ENCODE measurements at regions not wholly inside any gene's neighbourhood (a gene's known extent, or its start where the extent isn't known, plus 50 kb on each side); places are given as distances from the start of the nearest gene placed in this dataset.

DNA sequence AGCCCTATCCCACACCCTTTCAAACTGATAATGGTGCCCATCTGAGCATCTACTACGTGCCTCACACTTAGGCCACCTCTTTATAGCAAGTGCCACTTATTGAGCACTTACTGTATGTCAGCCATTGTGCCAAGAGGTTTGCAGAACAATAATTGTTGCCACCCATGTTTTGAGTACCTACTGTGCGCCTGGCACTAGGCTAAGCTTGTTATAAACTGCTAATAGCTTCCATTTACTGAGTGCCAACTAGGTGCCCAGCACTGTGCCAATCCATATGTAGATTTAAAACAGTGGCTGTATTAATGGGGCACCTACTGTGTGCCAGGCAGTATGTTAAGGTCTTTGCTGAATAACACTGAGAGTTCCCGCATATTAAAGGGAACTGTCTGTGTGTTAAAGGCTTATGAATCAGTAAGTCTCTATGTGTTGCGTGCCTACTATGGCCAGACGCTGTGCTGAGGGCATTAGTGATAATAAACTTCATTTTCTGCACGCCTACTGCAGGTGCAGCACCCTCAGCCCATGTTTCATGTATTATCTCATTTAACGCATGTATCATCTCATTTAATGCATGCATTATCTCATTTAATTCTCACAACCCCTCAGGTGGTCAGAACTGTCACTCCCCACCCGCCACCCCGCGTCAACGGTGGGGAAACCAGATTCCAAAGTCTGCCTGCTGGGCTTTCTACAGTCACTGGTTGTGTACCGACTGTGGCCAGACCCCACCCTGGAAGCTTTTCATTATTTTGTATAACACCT lies 105.0 kb downstream of the PTPRS start:
- Mint-ChIP-seq H3K4me3 (no peak overlapping the region), H3K27ac (no peak overlapping the region), H3K36me3 (ENCODE audit: low read depth) (no peaks in the 10 kb centered on the region), H3K9me3 (no peaks in the 10 kb centered on the region), H3K27me3 (no peaks in the 10 kb centered on the region), H3K4me1 (no peaks in the 10 kb centered on the region)
- intact Hi-C loops (cut with micrococcal nuclease): no loop called here
- DNase-seq: no peak

DNA sequence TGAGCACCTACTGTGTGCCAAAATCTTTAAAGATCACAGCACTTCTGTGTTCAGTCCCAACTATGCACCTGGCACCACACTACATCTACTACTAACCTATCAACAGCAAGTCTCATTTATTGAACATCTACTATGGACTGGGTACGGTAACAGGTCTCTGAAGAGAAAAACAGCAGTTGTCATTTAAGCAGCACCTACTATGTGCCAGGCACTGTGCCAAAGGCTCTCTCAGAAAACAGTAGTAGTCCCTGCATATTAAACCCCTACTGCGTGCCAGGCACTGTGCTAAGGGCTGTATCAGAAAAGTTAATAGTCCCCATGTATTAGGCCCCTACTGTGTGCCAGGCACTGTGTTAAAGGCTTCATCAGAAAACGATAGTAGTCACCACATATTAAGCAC lies 106.2 kb downstream of the PTPRS start:
- Mint-ChIP-seq H3K4me1 (no peaks in the 10 kb centered on the region), H3K27ac (no peak overlapping the region), H3K36me3 (ENCODE audit: low read depth) (no peaks in the 10 kb centered on the region), H3K9me3 (no peaks in the 10 kb centered on the region), H3K4me3 (no peak overlapping the region), H3K27me3 (peaks cover 3% of the 10 kb centered on the region)
- no peak for DNase-seq
- intact Hi-C loops (cut with micrococcal nuclease): no loop called here

DNA sequence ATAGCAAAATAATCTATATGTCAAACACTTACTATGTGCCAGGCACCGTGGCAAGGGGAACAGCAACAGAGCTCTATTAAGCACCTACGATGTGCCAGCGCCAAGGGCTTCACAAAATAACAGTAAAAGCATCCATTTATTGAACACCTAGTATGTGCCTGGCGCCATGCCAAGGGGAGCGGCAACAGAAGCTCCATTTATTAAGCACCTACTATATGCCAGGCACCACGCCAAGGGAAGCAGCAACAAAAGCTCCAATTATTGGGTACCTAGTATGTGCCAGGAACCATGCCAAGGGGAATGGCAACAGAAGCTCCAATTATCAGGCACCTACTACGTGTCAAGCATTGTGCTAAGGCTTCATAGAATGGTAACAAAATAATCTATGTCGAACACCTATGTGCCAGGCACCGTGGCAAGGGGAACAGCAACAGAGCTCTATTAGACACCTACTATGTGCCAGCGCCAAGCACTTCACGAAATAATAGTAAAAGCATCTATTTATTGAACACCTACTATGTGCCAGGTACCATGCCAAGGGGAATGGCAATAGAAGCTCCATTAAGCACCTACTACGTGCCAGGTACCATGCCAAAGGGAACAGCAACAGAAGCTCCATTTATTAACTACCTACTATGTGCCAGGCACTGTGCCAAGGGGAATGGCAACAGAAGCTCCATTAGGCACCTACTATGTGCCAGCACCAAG lies 107.7 kb downstream of the PTPRS start:
- intact Hi-C loops (cut with micrococcal nuclease): no loop called here
- Mint-ChIP-seq H3K36me3 (ENCODE audit: low read depth) (no peaks in the 10 kb centered on the region), H3K27me3 (peaks cover 12% of the 10 kb centered on the region), H3K4me1 (no peaks in the 10 kb centered on the region), H3K9me3 (no peaks in the 10 kb centered on the region), H3K4me3 (no peak overlapping the region), H3K27ac (no peak overlapping the region)
- no peak for DNase-seq

DNA sequence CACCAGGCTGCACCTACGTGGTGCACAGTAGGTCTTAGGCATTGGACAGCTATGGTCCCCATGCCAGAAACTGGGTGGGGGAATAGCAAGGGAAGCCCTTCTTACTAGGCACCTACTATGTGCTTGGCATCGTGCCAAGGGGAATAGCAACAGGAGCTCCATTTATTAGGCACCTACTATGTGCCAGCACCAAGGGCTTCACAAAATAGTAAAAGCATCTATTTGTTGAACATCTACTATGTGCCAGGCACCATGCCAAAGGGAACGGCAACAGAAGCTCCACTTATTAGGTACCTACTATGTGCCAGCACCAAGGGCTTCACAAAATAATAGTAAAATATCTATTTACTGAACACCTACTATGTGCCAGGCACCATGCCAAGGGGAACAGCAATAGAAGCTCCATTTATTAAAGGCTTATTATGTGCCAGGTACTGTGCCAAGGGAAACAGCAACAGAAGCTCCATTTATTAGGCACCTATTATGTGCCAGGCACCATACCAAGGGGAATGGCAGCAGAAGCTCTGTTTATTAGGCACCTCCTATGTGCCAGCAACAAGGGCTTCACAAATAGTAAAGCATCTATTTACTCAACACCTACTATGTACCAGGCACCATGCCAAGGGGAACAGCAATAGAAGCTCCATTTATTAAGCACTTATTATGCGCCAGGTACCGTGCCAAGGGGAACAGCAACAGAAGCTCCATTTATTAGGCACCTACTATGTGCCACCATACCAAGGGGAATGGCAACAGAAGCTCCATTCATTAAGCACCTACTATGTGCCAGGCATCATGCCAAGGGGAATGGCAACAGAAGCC lies 108.5 kb downstream of the PTPRS start:
- Mint-ChIP-seq H3K27ac (no peak overlapping the region), H3K4me1 (no peaks in the 10 kb centered on the region), H3K9me3 (no peaks in the 10 kb centered on the region), H3K36me3 (ENCODE audit: low read depth) (no peaks in the 10 kb centered on the region), H3K4me3 (no peak overlapping the region), H3K27me3 (peaks cover 12% of the 10 kb centered on the region)
- intact Hi-C loops (cut with micrococcal nuclease): no loop called here
- no peak for DNase-seq

DNA sequence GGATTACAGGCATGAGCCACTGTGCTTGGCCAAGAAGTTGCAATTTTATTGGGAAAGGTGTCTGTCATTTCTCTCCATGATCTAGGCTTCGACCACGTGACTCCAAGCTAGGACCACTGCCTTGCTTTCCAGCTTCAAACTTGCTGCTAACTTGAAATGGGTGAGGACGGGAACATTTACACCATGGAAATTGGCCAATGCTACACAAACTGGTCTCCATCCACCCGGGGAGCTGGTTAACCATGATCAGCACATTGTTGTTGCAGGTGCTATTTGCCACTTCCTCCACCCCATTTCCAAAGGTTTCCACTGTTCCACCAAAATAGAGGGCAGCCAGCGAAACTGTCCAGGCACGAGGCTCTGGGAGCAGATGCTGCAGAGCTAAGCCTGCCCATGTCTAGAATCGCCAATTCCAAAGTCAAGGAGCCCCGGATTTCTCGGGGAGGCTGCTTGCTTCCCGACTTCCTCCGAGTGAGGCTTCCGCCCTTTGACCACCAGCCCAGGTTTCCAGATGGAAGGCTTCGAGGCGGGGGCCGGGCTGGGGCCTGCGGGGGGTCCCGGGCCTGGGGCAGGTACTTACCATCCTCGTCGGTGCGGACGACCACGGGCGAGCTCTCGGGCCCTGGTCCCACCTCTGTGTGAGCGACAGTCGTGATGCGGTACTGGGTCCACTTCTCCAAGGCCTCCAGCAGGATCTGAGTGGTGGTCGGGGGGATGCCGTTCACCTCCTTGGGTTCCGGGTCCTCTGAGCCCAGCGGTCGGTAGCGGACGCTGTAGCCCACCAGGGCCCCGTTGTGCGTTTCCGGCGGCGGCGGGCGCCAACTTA lies 109.7 kb downstream of the PTPRS start:
- intact Hi-C loops (cut with micrococcal nuclease): no loop called here

DNA sequence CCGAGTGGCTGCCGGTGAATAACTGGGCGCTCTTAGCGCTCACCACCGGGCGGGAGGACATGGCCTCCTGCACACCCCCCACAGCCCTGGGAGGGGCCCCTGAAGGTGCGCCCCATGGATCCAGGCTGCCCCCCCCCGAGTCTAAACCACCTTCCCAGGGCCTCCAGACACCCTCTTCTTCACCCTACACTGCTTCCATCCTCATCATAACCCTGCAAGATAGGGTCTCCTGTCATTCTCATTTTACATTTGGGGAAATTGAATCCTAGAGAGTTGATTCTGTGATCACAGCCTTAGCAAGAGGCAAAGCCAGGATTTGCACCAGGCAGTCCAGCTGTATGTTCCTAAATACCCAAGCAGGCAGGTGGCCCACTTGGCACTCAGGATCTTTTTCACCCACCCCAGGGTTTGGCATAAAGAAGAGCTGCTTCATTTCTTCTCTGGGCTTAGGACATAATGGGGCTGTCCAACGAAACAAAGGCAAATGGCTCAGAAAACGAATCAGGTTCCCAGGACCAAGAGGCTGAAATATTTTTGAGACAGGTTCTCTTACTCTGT lies 110.8 kb downstream of the PTPRS start:
- intact Hi-C loops (cut with micrococcal nuclease): no loop called here
- Mint-ChIP-seq H3K4me3 (no peak overlapping the region), H3K9me3 (no peaks in the 10 kb centered on the region), H3K36me3 (ENCODE audit: low read depth) (no peaks in the 10 kb centered on the region), H3K27me3 (peaks cover 12% of the 10 kb centered on the region), H3K4me1 (no peaks in the 10 kb centered on the region), H3K27ac (no peak overlapping the region)
- DNase-seq: no peak

More for the DNA sequence above, 109.7 kb downstream of the PTPRS start:
- Mint-ChIP-seq H3K36me3 (ENCODE audit: low read depth) (no peaks in the 10 kb centered on the region), H3K27me3 (peaks cover 12% of the 10 kb centered on the region), H3K27ac (no peak overlapping the region), H3K4me3 (no peak overlapping the region), H3K4me1 (no peaks in the 10 kb centered on the region), H3K9me3 (no peaks in the 10 kb centered on the region)
- DNase-seq: no peak

DNA sequence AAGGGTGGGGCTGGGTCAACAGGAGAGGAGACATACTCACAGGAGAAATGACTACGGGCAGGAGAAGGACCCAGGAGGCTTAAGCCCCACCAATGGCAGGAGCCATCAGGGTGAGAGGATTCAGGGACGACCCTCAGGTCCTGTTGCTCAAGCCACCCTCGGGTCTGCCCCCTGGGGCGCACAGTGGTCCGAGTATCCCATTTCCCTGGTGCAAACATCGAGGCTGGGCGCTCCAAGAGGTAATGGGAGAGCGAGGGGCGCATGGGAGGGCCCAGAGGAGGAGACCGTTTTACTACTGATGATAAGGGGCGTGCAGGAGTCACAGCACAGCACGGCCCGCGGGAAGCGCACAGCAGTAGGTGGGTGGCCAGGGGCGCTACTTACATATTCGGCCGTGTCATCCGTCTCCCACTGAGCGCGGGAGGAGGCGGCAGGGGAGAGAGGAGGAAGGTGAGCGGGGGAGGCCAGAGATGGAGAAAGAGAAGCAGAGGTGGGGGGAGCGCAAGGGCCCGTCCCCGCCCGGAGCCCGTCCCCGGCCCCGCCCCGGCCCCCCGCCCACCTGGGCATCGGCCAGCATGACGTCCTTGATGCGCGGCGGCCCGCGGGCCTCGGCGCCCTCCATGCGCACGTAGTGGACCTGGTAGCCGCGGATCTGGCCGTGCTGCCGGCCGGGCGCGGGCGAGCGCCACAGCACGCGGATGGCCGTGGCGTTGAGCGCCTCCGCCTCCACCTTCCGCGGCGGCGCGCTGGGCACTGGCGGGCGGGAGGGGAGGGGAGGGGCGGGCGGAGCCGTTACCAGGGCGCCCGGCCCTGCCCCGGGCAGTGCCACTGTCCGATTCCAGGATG lies 111.5 kb downstream of the PTPRS start:
- no peaks in the 10 kb centered on the region for H3K4me1 Mint-ChIP-seq
- H3K9me3 Mint-ChIP-seq: no peaks in the 10 kb centered on the region
- no peak overlapping the region for H3K4me3 Mint-ChIP-seq
- no peak overlapping the region for H3K27ac Mint-ChIP-seq
- no peak for DNase-seq
- intact Hi-C loops (cut with micrococcal nuclease): no loop called here
- H3K27me3 Mint-ChIP-seq: peaks cover 12% of the 10 kb centered on the region
- H3K36me3 Mint-ChIP-seq (ENCODE audit: low read depth): no peaks in the 10 kb centered on the region

DNA sequence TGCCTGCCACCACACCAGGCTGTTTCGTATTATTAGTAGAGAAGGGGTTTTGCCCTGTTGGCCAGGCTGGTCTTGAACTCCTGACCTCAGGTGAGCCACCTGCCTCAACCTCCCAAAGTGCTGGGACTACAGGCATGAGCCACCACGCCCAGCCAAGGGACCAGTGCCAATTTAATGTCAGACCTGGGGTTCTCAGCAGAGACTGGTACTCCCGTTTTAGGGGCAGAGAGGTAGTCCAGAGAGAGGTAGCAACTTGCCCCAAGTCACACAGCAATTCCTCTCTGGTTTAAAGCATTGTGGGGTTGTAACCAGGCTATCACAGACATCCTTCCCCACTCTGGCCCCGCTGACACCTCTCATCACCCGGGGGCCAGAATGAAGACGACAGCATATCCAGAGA lies 112.1 kb downstream of the PTPRS start:
- Mint-ChIP-seq H3K27ac (no peak overlapping the region), H3K27me3 (peaks cover 12% of the 10 kb centered on the region), H3K4me3 (no peak overlapping the region), H3K36me3 (ENCODE audit: low read depth) (no peaks in the 10 kb centered on the region), H3K9me3 (no peaks in the 10 kb centered on the region), H3K4me1 (no peaks in the 10 kb centered on the region)
- intact Hi-C loops (cut with micrococcal nuclease): no loop called here
- DNase-seq: no peak

DNA sequence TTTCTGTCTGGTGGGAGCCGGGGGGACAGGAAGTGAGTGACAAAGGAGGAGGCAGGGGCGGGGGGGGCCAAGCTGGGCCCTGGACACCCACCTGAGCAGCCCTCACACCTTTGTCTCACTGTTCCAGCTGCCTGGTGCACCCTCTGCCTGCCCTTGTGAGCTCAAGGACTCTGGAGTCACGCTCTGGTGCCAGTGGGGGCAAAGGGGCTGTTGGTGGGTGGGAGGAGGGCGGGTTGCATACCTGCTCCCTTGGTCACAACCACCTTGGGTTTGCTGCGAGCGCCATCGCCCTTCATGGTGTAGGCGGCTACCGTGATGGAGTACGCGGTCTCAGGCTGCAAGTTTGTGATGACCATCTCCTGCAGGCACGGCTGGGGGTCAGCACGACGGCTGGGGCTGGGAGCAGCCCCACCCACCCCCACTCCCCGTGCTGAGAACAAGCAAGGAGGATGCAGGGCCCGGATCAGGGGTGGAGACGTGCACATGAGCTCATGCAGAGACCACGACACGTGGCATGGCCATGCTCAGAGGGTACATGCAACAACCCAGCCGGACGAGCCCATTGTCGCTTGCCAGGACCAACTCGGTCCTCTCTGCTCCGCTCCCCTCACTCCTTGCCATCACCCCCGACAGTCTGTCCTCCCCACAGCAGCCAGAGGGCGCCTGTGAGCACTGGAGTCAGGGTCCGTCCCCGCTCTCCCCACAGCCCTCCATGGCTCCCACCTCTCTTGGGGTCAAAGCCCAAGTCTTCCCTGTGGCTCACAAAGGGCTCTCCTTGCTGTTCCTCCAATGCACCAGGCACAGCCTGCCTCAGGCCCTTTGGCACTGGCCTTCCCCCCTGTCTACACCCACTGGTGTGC lies 114.9 kb downstream of the PTPRS start:
- intact Hi-C loops (cut with micrococcal nuclease): no loop called here
- Mint-ChIP-seq H3K4me3 (no peak overlapping the region), H3K27me3 (peaks cover 12% of the 10 kb centered on the region), H3K27ac (no peak overlapping the region), H3K36me3 (ENCODE audit: low read depth) (no peaks in the 10 kb centered on the region), H3K9me3 (no peaks in the 10 kb centered on the region), H3K4me1 (no peaks in the 10 kb centered on the region)
- no peak for DNase-seq

DNA sequence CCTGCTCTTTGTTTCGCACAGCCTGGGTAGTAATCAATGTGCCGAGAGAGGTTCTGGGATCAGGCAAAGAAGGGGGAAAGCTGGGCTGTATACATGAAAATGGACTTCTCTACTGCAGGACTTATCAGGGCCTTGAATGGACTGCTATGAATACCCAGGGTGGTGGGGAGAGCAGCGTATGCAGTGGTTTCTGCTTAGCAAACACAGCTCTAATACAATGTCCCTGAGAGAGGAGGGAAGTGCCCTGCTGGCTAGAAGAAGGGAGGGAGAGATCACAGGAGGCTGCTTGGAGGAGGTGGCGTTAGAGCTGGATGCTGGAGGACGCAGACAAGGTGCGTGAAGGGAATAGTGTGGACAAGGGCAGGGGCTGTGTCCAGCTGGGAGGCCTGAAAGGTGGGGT lies 116.1 kb downstream of the PTPRS start:
- Mint-ChIP-seq H3K36me3 (ENCODE audit: low read depth) (no peaks in the 10 kb centered on the region), H3K27me3 (peaks cover 9% of the 10 kb centered on the region), H3K4me3 (no peak overlapping the region), H3K27ac (no peak overlapping the region), H3K9me3 (no peaks in the 10 kb centered on the region), H3K4me1 (no peaks in the 10 kb centered on the region)
- intact Hi-C loops (cut with micrococcal nuclease): no loop called here
- no peak for DNase-seq

DNA sequence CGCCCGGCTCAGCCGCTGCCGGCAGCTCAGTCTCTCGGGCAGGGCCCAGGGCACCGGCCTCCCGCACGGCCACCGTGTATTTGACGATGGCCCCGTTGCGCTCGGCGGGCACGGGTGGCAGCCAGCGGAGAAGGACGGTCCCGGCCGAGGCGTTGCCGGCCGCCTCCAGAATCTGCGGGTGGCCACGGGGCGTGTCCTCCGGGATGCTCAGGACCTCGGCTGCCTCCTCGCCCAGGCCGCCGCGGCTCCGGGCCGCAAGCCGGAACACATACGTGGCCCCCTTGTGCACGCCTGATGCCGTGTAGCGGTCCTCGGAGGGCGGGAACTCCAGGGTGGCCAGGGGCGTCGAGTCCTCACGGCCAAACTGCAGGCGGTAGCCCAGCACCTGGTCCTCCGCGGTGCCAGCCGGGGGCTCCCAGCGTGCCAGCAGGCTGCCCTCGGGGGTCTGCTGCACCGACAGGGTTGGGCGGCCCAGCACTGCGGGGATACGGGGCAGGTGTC lies 117.7 kb downstream of the PTPRS start:
- Mint-ChIP-seq H3K4me3 (no peak overlapping the region), H3K36me3 (ENCODE audit: low read depth) (no peaks in the 10 kb centered on the region), H3K27me3 (no peaks in the 10 kb centered on the region), H3K4me1 (no peaks in the 10 kb centered on the region), H3K27ac (no peak overlapping the region), H3K9me3 (no peaks in the 10 kb centered on the region)
- DNase-seq: no peak
- intact Hi-C loops (cut with micrococcal nuclease): no loop called here

DNA sequence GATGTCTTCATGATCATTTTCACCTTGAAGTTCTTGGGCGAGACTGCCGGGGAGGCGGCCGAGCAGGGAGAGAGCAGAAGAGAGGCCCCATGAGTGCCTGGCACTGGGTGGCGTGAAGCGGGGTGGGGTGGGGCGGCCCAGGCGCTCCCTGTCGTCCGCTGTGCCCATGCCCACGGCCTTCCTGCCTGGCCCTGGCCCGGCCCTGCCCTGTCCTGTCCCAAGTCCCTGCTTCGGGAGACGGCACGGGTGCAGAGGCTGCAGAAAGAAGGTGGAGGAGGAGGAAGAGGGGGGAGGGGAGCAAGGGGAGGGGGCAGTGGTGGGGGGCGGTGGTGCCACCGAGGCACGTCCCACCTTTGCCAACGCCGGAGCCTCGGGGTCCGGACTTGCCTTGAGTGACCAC lies 118.4 kb downstream of the PTPRS start:
- intact Hi-C loops (cut with micrococcal nuclease): no loop called here
- Mint-ChIP-seq H3K27ac (no peak overlapping the region), H3K4me1 (no peaks in the 10 kb centered on the region), H3K4me3 (no peak overlapping the region), H3K36me3 (ENCODE audit: low read depth) (no peaks in the 10 kb centered on the region), H3K27me3 (no peaks in the 10 kb centered on the region), H3K9me3 (no peaks in the 10 kb centered on the region)
- DNase-seq: no peak
